NCI-H510A (cell line): ENCODE measurements at regions not wholly inside any gene's neighbourhood (a gene's known extent, or its start where the extent isn't known, plus 50 kb on each side); places are given as distances from the start of the nearest gene placed in this dataset.

Experiments used
- DNase-seq: peaks from one replicate; lab custom pipeline; 2025; lab: John Stamatoyannopoulos, UW

DNA sequence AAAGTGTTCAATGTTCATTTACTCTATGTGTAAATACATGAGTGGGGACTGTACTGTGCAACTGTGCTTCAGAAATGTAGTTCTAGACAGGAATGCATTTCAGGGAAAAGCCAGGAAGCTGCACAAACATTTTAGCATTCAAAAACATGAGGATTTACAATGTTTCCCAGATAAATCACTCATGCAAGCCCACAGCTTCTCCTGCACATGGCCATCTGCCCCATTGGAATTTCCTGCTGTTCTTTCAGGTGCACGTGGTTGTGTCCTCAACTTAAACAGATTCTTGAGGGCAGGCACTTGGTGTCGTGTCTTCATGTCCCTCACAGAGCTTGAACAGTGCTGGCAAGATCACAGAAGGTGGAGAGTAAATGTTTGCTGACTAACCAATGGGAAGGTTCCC lies 101.5 kb downstream of the UNC5CL start:
- no peak for DNase-seq

DNA sequence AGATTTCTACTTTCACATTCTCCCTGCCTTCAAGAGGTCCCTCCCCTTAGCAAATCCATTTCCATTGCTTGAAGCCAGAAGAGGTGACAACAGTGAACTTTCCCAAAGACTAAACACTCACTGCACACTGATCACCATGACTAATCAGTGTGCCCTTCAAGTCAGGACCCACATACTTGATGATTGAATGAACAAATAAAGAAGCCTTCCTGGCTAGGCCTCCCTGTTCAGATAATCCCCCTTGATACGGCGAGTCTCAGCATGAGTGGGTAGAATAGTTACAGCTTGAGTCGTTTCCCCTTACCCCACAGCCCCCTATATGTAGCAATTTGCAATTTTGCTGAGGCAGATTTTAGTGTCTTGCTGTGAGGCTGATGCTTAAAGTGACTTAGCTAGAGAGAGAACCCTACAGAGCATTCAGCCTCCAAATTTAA lies 102.2 kb downstream of the UNC5CL start:
- DNase-seq: no peak

- DNase-seq: no peak
Measured at GRCh38 chr6:40933864-40934263, 105.2 kb downstream of the UNC5CL start.

DNA sequence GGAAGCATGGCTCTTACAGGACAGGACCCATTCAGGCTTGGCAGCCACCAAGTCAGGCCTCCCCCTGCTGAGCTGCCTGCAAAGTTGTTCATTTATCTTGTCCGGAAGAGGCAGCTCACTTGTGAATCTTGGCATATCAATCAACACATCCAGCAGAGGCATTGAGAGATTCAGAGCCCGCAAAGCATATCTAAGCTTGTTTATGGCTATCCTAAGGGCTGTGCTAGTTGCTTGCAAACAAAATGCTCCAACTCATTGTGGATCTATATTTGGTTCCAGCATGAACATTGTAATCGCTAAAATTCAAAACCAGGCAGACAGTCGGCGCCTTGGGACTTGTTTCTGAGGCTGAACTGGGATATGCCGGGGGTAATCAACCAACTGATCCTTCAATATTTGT lies 106.1 kb downstream of the UNC5CL start:
- DNase-seq: no peak

- DNase-seq: no peak
Measured at GRCh38 chr6:40932366-40932765, 106.7 kb downstream of the UNC5CL start.

DNA sequence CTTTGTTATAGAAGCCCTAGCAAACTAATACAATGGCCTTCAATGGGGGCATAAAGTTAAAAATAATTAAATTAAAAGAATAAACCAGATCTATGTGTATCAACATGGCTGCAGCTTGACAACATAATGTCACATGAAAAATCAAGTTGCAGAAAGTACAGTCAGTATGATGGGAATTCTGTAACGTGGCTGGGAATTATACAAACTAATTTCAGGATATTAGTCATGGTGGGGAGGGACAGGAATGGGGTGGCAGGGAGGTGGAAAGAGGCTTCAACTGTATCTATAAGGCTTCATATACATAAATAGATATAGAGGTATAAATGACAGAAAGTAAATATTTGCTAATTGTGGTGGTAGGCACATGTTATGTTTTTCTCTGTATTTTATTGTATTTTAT lies 107.1 kb downstream of the UNC5CL start:
- DNase-seq: no peak

DNA sequence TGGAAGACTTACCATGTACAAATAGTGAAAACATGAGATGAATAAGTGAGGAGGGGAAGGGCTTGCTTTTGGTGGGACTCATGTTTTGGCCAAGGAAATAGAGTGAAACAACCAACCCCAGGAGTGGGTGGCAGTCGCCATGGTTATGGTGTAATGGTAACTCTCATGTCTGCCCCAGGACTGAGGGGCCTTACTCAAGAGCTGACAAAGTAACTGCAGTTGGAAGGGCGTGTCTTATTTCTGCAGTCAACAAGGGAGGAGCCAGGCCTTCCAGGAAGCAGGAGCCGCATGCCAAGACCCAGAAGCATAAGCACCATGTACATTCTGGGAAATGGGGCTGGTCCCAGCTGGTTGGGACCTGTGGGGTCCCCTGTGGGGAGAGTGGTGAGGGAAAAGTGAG lies 108.5 kb downstream of the UNC5CL start:
- no peak for DNase-seq

DNA sequence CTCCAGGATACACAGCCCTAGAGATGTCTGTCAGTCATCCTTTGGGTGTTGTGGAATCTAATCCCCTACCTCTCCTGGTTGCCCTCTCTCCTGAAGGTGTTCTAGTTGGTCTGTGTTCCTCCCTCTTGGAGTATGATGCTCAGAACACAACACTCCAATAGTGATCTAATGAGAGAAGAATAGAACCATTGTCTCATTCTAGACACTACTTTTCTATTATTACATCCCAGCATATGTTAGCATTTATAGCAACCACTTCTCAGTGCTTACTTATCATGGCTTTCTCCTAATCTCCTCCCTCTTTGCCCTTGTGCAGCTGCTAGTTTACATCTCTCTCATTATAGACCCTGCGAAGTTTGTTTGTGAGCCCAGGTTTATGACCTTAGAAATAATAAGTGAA lies 109.0 kb downstream of the UNC5CL start:
- DNase-seq: no peak

DNA sequence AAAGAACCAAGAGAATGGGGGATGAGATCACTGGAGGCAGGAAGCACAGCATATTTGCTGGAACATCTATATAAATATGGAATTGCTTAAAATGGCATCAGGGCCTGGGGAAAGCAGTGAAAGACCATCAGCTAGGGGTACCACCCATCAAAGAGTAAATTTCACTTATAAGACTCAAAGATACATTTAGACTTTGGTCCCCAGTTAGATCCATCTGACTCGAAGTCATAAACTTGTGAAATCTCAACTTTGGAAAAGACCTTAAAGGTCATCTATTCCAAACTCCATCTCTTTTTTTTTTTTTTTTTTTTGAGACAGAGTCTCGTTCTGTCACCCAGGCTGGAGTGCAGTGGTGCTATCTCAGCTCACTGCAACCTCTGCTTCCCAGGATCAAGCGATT lies 109.8 kb downstream of the UNC5CL start:
- DNase-seq: no peak

- no peak for DNase-seq
Measured at GRCh38 chr6:40928763-40929162, 110.3 kb downstream of the UNC5CL start.

DNA sequence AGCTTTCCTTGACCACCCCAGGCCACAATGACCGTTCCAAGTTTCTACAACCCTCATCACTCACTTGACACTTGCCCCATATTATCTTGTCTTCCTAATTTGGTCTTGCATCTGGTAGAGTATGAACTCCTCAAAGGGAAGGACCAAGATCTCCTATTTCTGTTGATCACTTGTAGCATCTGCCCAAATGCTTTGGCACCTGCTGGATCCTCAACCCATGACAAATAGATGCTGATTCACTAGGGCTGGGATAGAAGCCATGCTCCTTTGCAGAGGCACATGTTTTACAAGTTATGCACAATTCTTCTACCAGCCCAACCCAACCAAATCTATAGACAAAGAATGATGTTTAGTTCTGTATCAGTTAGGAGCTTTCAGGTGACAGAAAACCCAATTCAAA lies 110.7 kb downstream of the UNC5CL start:
- DNase-seq: no peak

GRCh38 chr6:40925341-40925740 lies 113.7 kb downstream of the UNC5CL start:
- DNase-seq: no peak

GRCh38 chr6:40924839-40925238 lies 114.2 kb downstream of the UNC5CL start:
- DNase-seq: no peak

DNA sequence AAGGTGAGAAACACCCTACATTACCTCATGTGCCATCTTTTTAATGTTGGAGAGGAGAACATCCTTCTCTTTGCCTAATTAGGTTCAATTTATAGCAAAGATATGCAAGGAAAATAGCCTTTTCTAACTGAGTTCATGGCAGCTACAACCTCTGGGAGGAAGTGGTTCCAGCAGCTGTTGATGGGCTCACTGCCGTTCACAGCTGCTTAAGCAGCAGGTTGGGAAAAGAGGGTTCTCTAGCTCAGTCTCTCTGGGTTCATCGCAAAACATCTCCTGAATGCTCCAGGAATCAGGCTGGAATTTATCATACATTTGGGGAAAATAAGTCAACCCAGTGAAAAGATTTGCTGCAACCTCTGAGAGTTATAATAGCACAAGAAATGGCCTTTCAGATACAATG lies 115.1 kb downstream of the UNC5CL start:
- no peak for DNase-seq

DNA sequence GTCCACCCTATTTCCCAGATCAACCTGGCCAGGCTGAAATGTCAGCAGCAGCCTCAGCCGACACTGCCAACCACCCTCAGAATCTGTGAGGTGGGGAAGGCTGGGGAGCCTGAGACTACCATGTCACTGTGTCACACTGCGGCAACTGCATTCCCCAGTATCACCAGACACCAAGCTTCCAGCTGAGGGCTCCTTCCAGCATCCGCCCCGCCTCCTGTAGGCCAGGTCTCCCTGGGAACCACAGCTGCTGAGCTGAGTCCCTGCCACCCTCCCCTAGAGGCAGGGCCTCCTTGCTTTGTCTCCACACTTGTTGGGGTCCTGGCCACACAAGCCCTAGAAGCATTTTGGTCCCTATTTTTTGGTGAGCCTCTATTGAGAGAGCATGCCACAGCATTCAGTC lies 115.7 kb downstream of the UNC5CL start:
- DNase-seq: no peak

GRCh38 chr6:40922281-40922680 lies 116.7 kb downstream of the UNC5CL start:
- DNase-seq: no peak

DNA sequence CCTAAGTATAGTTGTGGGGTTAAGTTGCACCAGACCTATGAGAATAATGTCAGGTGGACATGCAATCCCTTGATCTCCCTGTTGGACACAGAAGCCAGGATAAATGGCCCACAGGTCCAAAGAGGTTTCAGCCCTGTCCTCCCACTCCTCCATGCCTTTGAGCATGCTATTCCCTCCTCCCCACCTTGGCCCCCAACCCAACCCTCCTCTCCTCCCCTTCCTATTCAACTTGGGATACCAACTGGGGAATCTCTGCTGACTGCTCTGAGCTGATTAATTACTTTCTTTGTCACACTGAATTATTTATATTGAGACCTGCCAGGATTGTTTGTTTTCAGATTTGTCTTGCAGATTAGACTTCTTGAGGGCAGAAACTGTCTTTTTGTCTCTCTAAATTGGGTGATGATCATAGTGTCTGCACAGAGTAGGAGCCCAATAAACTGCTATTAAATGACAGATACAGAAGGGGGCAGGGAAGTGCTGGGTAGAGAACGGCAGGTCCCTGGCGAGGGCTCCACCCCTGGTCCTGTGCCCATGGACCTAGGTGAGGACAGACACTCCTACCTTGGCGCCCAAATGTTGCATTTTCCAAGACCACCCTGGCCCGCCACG lies 120.9 kb downstream of the UNC5CL start:
- DNase-seq: no peak

DNA sequence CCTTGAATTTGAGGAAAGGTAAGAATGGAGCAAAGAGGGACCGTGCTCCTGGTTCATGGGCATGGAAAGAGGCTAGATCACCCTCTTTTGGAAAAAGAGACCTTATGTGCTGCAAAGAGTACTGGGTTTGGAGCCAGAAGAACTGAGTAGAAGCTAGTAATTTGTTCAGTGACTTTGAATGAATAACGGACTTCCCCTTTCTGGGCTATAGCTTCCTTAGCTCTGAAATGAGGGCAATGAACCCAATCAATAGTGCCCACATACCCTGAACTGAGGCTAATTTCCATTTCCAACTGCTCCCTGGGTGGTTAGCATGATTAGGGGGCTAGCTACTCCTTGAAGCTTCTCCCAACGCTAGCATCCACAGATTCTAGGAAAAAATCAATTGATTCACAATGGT lies 121.4 kb downstream of the UNC5CL start:
- no peak for DNase-seq

DNA sequence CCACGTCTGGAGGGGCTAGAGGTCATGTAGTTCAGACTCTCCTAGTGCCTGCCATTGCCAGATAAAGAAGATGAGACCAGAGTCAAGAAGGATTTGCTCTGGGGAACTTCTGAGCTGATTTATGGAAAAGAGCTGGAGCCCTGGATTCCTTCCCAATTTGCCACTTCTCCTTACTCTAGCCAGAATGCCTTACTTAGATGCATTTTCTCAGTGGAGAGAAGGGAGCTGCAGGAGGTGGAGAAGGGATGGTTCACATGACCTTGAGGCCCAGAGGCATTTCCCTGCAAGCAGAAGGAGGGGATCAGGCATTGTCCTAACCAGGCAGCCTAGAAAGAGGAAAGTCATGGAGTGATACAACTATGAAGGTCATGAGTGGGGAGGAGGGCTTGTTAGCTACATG lies 122.2 kb downstream of the UNC5CL start:
- DNase-seq: no peak

DNA sequence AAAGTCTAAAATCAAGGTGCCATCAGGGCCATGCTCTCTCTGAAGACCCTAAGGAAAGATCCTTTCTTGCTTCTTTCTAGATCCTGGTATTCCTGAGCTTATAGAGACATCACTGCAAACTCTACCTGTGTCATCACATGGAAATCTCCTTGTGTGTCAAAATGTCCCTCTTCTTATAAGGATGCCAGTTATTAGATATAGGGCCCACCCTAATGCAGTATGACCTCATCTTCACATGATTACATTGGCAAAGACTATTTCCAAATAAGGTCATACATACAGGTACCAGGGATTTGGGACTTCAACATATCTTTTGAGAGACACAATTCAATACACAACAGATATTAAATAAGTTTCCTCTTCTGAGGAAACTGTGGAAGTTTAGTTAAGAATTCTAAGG lies 123.9 kb downstream of the UNC5CL start:
- no peak for DNase-seq

DNA sequence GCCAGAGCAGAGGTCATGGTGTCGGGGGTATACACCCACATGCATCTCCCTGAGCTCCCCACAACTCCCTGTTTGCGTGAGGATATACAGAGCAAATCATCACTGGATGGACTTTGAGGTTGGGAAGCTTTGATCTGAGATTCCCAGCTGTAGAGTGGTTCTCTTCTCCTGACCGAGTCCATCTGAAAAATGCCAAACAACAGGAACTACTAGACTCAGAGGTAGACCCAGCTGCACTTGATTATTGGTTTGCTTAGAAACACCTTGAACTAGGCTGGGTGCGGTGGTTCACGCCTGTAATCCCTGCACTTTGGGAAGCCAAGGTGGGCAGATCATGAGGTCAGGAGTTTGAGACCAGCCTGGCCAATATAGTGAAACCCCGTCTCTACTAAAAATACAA lies 125.0 kb downstream of the UNC5CL start:
- DNase-seq: no peak

DNA sequence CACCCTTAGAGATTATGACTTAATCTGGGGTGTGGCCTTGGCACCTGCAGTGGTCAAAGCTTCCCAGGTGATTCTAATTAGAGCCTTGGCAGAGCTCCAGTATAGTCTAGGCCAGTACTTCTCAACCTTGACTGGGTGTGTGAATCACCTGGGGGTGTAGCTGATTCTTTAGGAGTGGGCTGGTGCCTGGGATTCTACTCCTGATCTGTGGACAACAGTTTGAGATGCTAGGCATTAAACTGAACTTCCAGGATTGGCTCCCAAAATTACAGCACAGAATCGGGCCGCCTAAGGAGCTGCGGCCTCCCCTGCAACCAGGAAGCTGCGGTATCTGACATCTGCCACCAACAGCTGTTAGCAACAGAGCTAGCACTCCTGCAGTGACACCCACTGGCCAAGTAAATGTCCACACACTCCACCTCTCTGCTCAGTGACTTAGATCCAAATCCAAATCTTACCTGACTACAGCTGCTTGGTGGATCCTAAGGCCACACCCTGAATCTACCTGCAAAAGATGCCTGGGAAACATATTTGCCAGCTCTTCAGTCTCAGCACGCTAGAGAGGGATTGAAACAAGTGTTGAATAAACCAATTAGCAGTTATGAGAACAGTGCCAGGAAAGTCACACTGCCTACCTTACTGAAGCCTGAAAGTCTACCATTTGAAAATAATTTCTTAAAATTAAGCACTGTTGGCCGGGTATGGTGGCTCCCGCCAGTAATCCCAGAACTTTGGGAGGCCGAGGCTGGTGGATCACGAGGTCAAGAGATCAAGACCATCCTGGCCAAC lies 126.7 kb downstream of the UNC5CL start:
- DNase-seq: peak; percentile 86

DNA sequence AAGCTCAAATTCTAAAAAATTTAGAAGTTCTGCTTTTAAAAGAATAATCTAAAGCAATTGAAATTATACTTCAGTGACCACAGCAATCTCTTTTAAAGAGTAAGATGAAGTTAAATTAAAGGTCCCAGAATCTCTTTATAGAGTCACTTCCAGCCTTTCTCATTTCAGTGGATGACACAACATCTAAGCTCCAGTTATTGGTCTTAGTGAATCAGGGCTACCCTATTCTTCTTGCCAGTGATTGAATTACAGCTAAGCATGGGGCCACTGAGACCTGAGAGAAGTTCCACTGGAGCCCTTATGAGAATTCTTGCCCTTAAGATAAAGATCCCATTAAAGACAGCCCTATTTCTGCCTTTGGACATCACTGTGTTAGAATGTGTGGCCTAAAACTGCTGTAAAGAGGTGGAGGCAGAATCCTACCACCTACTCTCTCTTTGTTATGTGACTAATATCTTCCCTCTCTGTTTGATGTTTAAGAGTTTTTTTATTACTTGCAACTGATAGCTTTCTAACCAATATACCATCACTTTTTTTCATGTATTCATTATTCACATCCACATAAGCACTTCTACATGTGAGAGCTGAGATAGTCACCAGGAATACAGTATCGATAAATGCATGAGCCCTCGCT lies 128.6 kb downstream of the UNC5CL start:
- no peak for DNase-seq
